Lung (tissue), 12 donors: ENCODE measurements at regions not wholly inside any gene's neighbourhood (a gene's known extent, or its start where the extent isn't known, plus 50 kb on each side); places are given as distances from the start of the nearest gene placed in this dataset. TPM values are rescaled to one million over a fixed set of nuclear protein-coding genes. Genes with fewer than 3 reads are reported as not detected.

Source experiments
- ATAC-seq: fragments of 200-7000 bp; cut with Tn5 transposase; one replicate; pipeline ENCODE4 v1.9.1; 2020; ENCODE audit warnings: moderate number of reproducible peaks; ENCODE audit not compliant: insufficient read depth, low FRiP score
- DNase-seq, 3 donors: peaks; one replicate each; pipeline ENCODE4 v3.0.0-alpha.2; 2013 to 2017
- H3K27ac ChIP-seq, 2 donors: one replicate each; pipeline ENCODE4 v1.5.1; 2013; ENCODE audit warnings: mild to moderate bottlenecking in 2 of 2, moderate library complexity in 2 of 2, control low read depth in 1 of 2, inconsistent platforms in 1 of 2, low read depth in 1 of 2, low read length in 1 of 2
- H3K27me3 ChIP-seq, 3 donors: one replicate each; pipeline ENCODE4 v1.5.1; 2013; ENCODE audit warnings: low read length in 2 of 3; ENCODE audit not compliant: control insufficient read depth in 3 of 3, insufficient read depth in 3 of 3
- H3K36me3 ChIP-seq, 4 donors: one replicate each; pipeline ENCODE4 v1.5.1; 2013; ENCODE audit warnings: low read length in 4 of 4, mild to moderate bottlenecking in 1 of 4, moderate library complexity in 1 of 4; ENCODE audit not compliant: control insufficient read depth in 4 of 4, insufficient read depth in 4 of 4
- H3K4me1 ChIP-seq, 5 donors: one replicate each; pipeline ENCODE4 v1.5.1; 2013; ENCODE audit warnings: low read length in 5 of 5, mild to moderate bottlenecking in 2 of 5, moderate library complexity in 1 of 5; ENCODE audit not compliant: control insufficient read depth in 5 of 5, insufficient read depth in 5 of 5
- H3K4me3 ChIP-seq: one replicate; pipeline ENCODE4 v1.5.1; 2013; ENCODE audit warnings: mild to moderate bottlenecking, control low read depth, moderate library complexity
- H3K9ac ChIP-seq, 2 donors: one replicate each; pipeline ENCODE4 v1.5.1; 2013; ENCODE audit warnings: low read length in 2 of 2, control low read depth in 1 of 2; ENCODE audit not compliant: insufficient read depth in 1 of 2
- H3K9me3 ChIP-seq, 4 donors: one replicate each; pipeline ENCODE4 v1.5.1; 2013; ENCODE audit warnings: low read length in 3 of 4, mild to moderate bottlenecking in 1 of 4, moderate library complexity in 1 of 4; ENCODE audit not compliant: control insufficient read depth in 4 of 4, insufficient read depth in 3 of 4
- WGBS, 2 donors: extraction: QIAGEN DNeasy Blood & Tissue Kit; methylation state at CpG; one replicate each; pipeline ENCODE4 v1.1.7; 2013; 5-methylcytosine and 5-hydroxymethylcytosine counted together
- small RNA-seq: library from RNA; depleted of rRNA; stranded (forward); fragments of <200 nt; gene quantifications from one replicate; pipeline ENCODE3, GENCODE V24; 2014; ENCODE audit warnings: low replicate concordance
- TF ChIP-seq, protein P1 (sequence below): IDR thresholded peaks from 2 replicates; pipeline ENCODE4 v1.5.1; 2012; ENCODE audit warnings: mild to moderate bottlenecking; ENCODE audit errors: control extremely low read depth, extremely low read depth
- donor health status: control.
- donor health status: control.
- donor health status: Bipolar disorder and iron deficiency.
- donor health status: healthy.
- donor health status: DM: yes; HTN: yes; CAD: no.

DNA sequence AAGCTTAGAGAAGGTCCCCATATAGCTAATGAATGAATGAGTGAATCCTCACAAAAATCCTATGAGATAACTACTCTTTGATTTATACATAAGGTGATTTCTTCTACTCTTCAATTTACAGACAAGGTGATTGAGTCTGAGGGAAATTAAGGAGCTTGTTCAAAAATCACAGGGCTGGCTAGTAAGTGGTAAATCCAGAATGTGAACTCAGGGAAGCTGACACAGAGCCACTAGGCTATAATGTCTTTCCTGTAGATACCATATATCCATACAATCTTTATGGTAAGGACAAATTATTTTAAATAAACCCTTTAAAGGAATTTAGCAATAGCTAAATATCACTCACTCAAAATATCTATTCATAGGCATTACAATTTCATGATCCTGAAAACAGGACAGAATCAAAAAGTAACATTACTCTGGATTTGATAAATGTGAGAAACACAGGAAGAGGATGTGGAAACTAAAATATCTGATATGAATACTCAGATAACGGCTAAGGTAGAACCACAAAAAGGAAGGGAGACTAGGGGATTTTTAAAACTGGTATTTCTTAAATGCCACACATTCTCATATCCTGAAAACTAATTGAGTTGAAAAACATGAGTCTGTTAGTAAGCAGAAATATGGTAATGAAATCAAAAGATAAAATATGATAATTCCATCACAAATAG, 108.2 kb downstream of the NBPF12 start:
- WGBS, 2 donors: 0 to 36% methylated on average over 1 of the region's 1 CpG
- TF ChIP-seq, protein P1, sequence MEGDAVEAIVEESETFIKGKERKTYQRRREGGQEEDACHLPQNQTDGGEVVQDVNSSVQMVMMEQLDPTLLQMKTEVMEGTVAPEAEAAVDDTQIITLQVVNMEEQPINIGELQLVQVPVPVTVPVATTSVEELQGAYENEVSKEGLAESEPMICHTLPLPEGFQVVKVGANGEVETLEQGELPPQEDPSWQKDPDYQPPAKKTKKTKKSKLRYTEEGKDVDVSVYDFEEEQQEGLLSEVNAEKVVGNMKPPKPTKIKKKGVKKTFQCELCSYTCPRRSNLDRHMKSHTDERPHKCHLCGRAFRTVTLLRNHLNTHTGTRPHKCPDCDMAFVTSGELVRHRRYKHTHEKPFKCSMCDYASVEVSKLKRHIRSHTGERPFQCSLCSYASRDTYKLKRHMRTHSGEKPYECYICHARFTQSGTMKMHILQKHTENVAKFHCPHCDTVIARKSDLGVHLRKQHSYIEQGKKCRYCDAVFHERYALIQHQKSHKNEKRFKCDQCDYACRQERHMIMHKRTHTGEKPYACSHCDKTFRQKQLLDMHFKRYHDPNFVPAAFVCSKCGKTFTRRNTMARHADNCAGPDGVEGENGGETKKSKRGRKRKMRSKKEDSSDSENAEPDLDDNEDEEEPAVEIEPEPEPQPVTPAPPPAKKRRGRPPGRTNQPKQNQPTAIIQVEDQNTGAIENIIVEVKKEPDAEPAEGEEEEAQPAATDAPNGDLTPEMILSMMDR: no peak
- DNase-seq: no peak
- Histone ChIP-seq H3K4me3 (no peak overlapping the region), H3K9me3 (peaks cover 0 to 2% (median 0%) of the 10 kb centered on the region in 4 donors), H3K27ac (no peak overlapping the region), H3K4me1 (no peaks in the 10 kb centered on the region), H3K9ac (no peak overlapping the region), H3K27me3 (no peaks in the 10 kb centered on the region), H3K36me3 (no peaks in the 10 kb centered on the region)
- ATAC-seq: no peak

Small RNA genes in the stretch of these regions (small RNA-seq; reads per million reads assigned to genes)
- gene RNU1-151P: not detected
